CD8-positive, alpha-beta memory T cell (primary cell): ENCODE measurements at regions not wholly inside any gene's neighbourhood (a gene's known extent, or its start where the extent isn't known, plus 50 kb on each side); places are given as distances from the start of the nearest gene placed in this dataset.

Experiments used
- CTCF ChIA-PET: fragments of 350-600 bp; sonication (Branson Sonifier 250); formaldehyde crosslinking; loops from one replicate; lab custom pipeline; 2021; ENCODE audit warnings: antibody characterized with exemption; lab: Charles Lee
- POLR2A ChIA-PET: fragments of 350-600 bp; sonication (Branson Sonifier 250); formaldehyde crosslinking; loops from one replicate; lab custom pipeline; 2021; ENCODE audit warnings: antibody characterized with exemption; lab: Charles Lee
- DNase-seq, 5 donors: peaks; one replicate each; pipeline versions ENCODE4 v3.0.0 to v3.0.0-alpha.2; 2020 to 2022; ENCODE audit warnings: mixed read lengths in 1 of 5
- H3K27ac ChIP-seq: one replicate; pipeline ENCODE4 v1.7.0; 2013; ENCODE audit warnings: low read depth, mild to moderate bottlenecking, low read length, moderate library complexity
- H3K27me3 ChIP-seq: 2 replicates; pipeline ENCODE4 v1.7.0; 2013; ENCODE audit warnings: low read length, mild to moderate bottlenecking; ENCODE audit not compliant: insufficient read depth, poor library complexity, severe bottlenecking
- H3K36me3 ChIP-seq: 2 replicates; pipeline ENCODE4 v1.7.0; 2013; ENCODE audit warnings: mild to moderate bottlenecking, low read length, moderate library complexity; ENCODE audit not compliant: insufficient read depth
- H3K4me1 ChIP-seq: 2 replicates; pipeline ENCODE4 v1.7.0; 2013; ENCODE audit warnings: mild to moderate bottlenecking, low read length, moderate library complexity; ENCODE audit not compliant: insufficient read depth
- H3K4me3 ChIP-seq: 2 replicates; pipeline ENCODE4 v1.7.0; 2013; ENCODE audit warnings: mild to moderate bottlenecking, low read length
- H3K9me3 ChIP-seq: 2 replicates; pipeline ENCODE4 v1.7.0; 2013; ENCODE audit warnings: mild to moderate bottlenecking, low read length
- H3K27ac Mint-ChIP-seq, 8 donors: one replicate each; pipeline ENCODE4 v1.8.0; 2020 to 2021; ENCODE audit warnings: mixed read lengths in 8 of 8, mild to moderate bottlenecking in 6 of 8, inconsistent platforms in 3 of 8, moderate library complexity in 3 of 8
- H3K27me3 Mint-ChIP-seq, 2 donors: one replicate each; pipeline ENCODE4 v1.8.0; 2020 to 2021; ENCODE audit warnings: mixed read lengths in 2 of 2, mild to moderate bottlenecking in 1 of 2, moderate library complexity in 1 of 2
- H3K36me3 Mint-ChIP-seq, 3 donors: one replicate each; pipeline ENCODE4 v1.8.0; 2020 to 2021; ENCODE audit warnings: mixed read lengths in 3 of 3, inconsistent platforms in 1 of 3, mild to moderate bottlenecking in 1 of 3
- H3K4me1 Mint-ChIP-seq, 3 donors: one replicate each; pipeline ENCODE4 v1.8.0; 2020 to 2021; ENCODE audit warnings: mixed read lengths in 3 of 3, inconsistent platforms in 1 of 3, mild to moderate bottlenecking in 1 of 3
- H3K4me3 Mint-ChIP-seq, 7 donors: one replicate each; pipeline ENCODE4 v1.8.0; 2020 to 2021; ENCODE audit warnings: mixed read lengths in 7 of 7, mild to moderate bottlenecking in 6 of 7, moderate library complexity in 4 of 7, inconsistent platforms in 2 of 7
- H3K9me3 Mint-ChIP-seq, 5 donors: one replicate each; pipeline ENCODE4 v1.8.0; 2020 to 2022; ENCODE audit warnings: mixed read lengths in 5 of 5, mild to moderate bottlenecking in 3 of 5, moderate library complexity in 2 of 5, inconsistent platforms in 1 of 5

GRCh38 chr2:203808046-203808750 is 59.4 kb upstream of the CTLA4 start:
- H3K36me3 Mint-ChIP-seq, result peaks cover 0 to 4% (median 0%) of the 10 kb centered on the region in 3 donors
- Histone ChIP-seq H3K4me3 (no peak overlapping the region), H3K4me1 (peaks cover 46% of the 10 kb centered on the region), H3K27me3 (no peaks in the 10 kb centered on the region), H3K27ac (no peak overlapping the region), H3K36me3 (no peaks in the 10 kb centered on the region), H3K9me3 (no peaks in the 10 kb centered on the region)
- H3K4me3 Mint-ChIP-seq, result no peak overlapping the region
- CTCF ChIA-PET, result interaction anchor here (0.7 to 1.5 kb wide), 4 partner anchors 7 to 324 kb away, joined by 3 to 5 read pairs (median 4); no protein-coding TSS in a partner anchor
- H3K9me3 Mint-ChIP-seq, result peaks cover 0 to 11% (median 0%) of the 10 kb centered on the region in 5 donors
- no peak for DNase-seq
- POLR2A ChIA-PET, result interaction anchor here (0.6 kb wide), 2 partner anchors 28 to 280 kb away, joined by 3 to 6 read pairs; no protein-coding TSS in a partner anchor
- peak overlapping the region in 1 of 8 donors; percentile 24 for H3K27ac Mint-ChIP-seq
- H3K4me1 Mint-ChIP-seq, result peaks cover 60 to 83% (median 81%) of the 10 kb centered on the region in 3 donors
- no peaks in the 10 kb centered on the region for H3K27me3 Mint-ChIP-seq

GRCh38 chr2:203809084-203809521 is 58.5 kb upstream of the CTLA4 start:
- H3K4me3 ChIP-seq, result no peak overlapping the region
- ChIA-PET CTCF (interaction anchor here (0.9 to 1.3 kb wide), 3 partner anchors 323 to 355 kb away, joined by 3 to 5 read pairs (median 3); no protein-coding TSS in a partner anchor), POLR2A (no interaction called here)
- H3K4me1 ChIP-seq, result peaks cover 40% of the 10 kb centered on the region
- Mint-ChIP-seq H3K4me1 (peaks cover 54 to 79% (median 76%) of the 10 kb centered on the region in 3 donors), H3K27me3 (no peaks in the 10 kb centered on the region), H3K4me3 (no peak overlapping the region), H3K27ac (peak overlapping the region in 1 of 8 donors; percentile 37), H3K36me3 (peaks cover 0 to 4% (median 0%) of the 10 kb centered on the region in 3 donors), H3K9me3 (peaks cover 0 to 11% (median 0%) of the 10 kb centered on the region in 5 donors)
- no peaks in the 10 kb centered on the region for H3K9me3 ChIP-seq
- no peak overlapping the region for H3K27ac ChIP-seq
- H3K27me3 ChIP-seq, result no peaks in the 10 kb centered on the region
- H3K36me3 ChIP-seq, result no peaks in the 10 kb centered on the region
- DNase-seq, result no peak

GRCh38 chr2:203809991-203810510 is 57.5 kb upstream of the CTLA4 start:
- Histone ChIP-seq H3K4me1 (peaks cover 32% of the 10 kb centered on the region), H3K27me3 (no peaks in the 10 kb centered on the region), H3K4me3 (no peak overlapping the region), H3K36me3 (no peaks in the 10 kb centered on the region), H3K27ac (no peak overlapping the region), H3K9me3 (no peaks in the 10 kb centered on the region)
- peaks cover 50 to 78% (median 74%) of the 10 kb centered on the region in 3 donors for H3K4me1 Mint-ChIP-seq
- ChIA-PET CTCF (interaction anchor here (0.6 to 1.0 kb wide), 3 partner anchors 97 to 356 kb away, joined by 3 read pairs; no protein-coding TSS in a partner anchor), POLR2A (no interaction called here)
- H3K27ac Mint-ChIP-seq, result peak overlapping the region in 5 of 8 donors; percentile 26 to 93 (median 68)
- peaks cover 0 to 4% (median 0%) of the 10 kb centered on the region in 3 donors for H3K36me3 Mint-ChIP-seq
- H3K4me3 Mint-ChIP-seq, result peak overlapping the region in 1 of 7 donors; percentile 34
- DNase-seq, result no peak
- peaks cover 0 to 11% (median 0%) of the 10 kb centered on the region in 5 donors for H3K9me3 Mint-ChIP-seq
- H3K27me3 Mint-ChIP-seq, result no peaks in the 10 kb centered on the region

- H3K36me3 Mint-ChIP-seq, result no peaks in the 10 kb centered on the region
- no peaks in the 10 kb centered on the region for H3K9me3 ChIP-seq
- H3K9me3 Mint-ChIP-seq, result no peaks in the 10 kb centered on the region
- peak overlapping the region; percentile 55 to 98 (median 88) for H3K27ac Mint-ChIP-seq
- CTCF ChIA-PET, result interaction anchor here (0.6 to 2.2 kb wide), 6 partner anchors 30 to 358 kb away, joined by 3 to 10 read pairs (median 3); no protein-coding TSS in a partner anchor
- H3K4me3 ChIP-seq, result no peak overlapping the region
- POLR2A ChIA-PET, result interaction anchor here (0.6 to 1.5 kb wide), 5 partner anchors 71 to 260 kb away, joined by 3 read pairs; no protein-coding TSS in a partner anchor
- H3K4me1 ChIP-seq, result peaks cover 36% of the 10 kb centered on the region
- H3K4me3 Mint-ChIP-seq, result peak overlapping the region in 6 of 7 donors; percentile 49 to 84 (median 64)
- peak overlapping the region; percentile 5 for H3K27ac ChIP-seq
- no peaks in the 10 kb centered on the region for H3K36me3 ChIP-seq
- peaks cover 0 to 3% of the 10 kb centered on the region in 2 donors for H3K27me3 Mint-ChIP-seq
- DNase-seq, result peak in 4 of 5 donors; percentile 25 to 74 (median 32)
- H3K4me1 Mint-ChIP-seq, result peaks cover 45 to 69% (median 68%) of the 10 kb centered on the region in 3 donors
- no peaks in the 10 kb centered on the region for H3K27me3 ChIP-seq
These were observed 55.9 kb upstream of the CTLA4 start for GRCh38 chr2:203811491-203812221.

- H3K4me1 ChIP-seq, result peaks cover 36% of the 10 kb centered on the region
- no peaks in the 10 kb centered on the region for H3K9me3 ChIP-seq
- Mint-ChIP-seq H3K36me3 (no peaks in the 10 kb centered on the region), H3K4me1 (peaks cover 45 to 67% (median 65%) of the 10 kb centered on the region in 3 donors), H3K27me3 (peaks cover 0 to 8% of the 10 kb centered on the region in 2 donors), H3K4me3 (peak overlapping the region in 5 of 7 donors; percentile 11 to 71 (median 61)), H3K9me3 (no peaks in the 10 kb centered on the region), H3K27ac (peak overlapping the region in 7 of 8 donors; percentile 60 to 92 (median 83))
- H3K27ac ChIP-seq, result no peak overlapping the region
- H3K4me3 ChIP-seq, result no peak overlapping the region
- no peaks in the 10 kb centered on the region for H3K36me3 ChIP-seq
- ChIA-PET POLR2A (interaction anchor here (1.4 kb wide), 1 partner anchor 80 kb away, joined by 3 read pairs; no protein-coding TSS in a partner anchor), CTCF (interaction anchor here (0.6 to 4.5 kb wide), 8 partner anchors 29 to 587 kb away, joined by 3 to 38 read pairs (median 12); no protein-coding TSS in a partner anchor)
- no peak for DNase-seq
- H3K27me3 ChIP-seq, result no peaks in the 10 kb centered on the region
These were observed 55.0 kb upstream of the CTLA4 start for GRCh38 chr2:203812294-203813221.

- Histone ChIP-seq H3K9me3 (no peaks in the 10 kb centered on the region), H3K4me1 (peaks cover 36% of the 10 kb centered on the region), H3K4me3 (no peak overlapping the region), H3K27ac (no peak overlapping the region), H3K36me3 (no peaks in the 10 kb centered on the region), H3K27me3 (no peaks in the 10 kb centered on the region)
- Mint-ChIP-seq H3K27ac (no peak overlapping the region), H3K36me3 (no peaks in the 10 kb centered on the region), H3K4me3 (no peak overlapping the region), H3K4me1 (peaks cover 45 to 58% (median 56%) of the 10 kb centered on the region in 3 donors), H3K9me3 (no peaks in the 10 kb centered on the region), H3K27me3 (peaks cover 0 to 8% of the 10 kb centered on the region in 2 donors)
- CTCF ChIA-PET, result interaction anchor here (0.7 to 4.5 kb wide), 8 partner anchors 30 to 588 kb away, joined by 3 to 38 read pairs (median 12); no protein-coding TSS in a partner anchor
- POLR2A ChIA-PET, result no interaction called here
- no peak for DNase-seq
These were observed 53.9 kb upstream of the CTLA4 start for GRCh38 chr2:203813684-203814083.
